Kidney glomerular epithelial cell (primary cell): ENCODE measurements at regions not wholly inside any gene's neighbourhood (a gene's known extent, or its start where the extent isn't known, plus 50 kb on each side); places are given as distances from the start of the nearest gene placed in this dataset.
A peak's percentile ranks its signal among the peaks of the same experiment; 100 is the strongest.

Source experiments
- DNase-seq: peaks from one replicate; lab custom pipeline; 2025; lab: John Stamatoyannopoulos, UW

- DNase-seq = no peak
These were observed 686.5 kb upstream of the AUTS2 start for GRCh38 chr7:68911754-68912153.

- no peak for DNase-seq
These were observed 684.3 kb upstream of the AUTS2 start for GRCh38 chr7:68914006-68914405.

GRCh38 chr7:68917041-68917651 is 681.1 kb upstream of the AUTS2 start:
- no peak for DNase-seq

GRCh38 chr7:68918621-68919020 is 679.7 kb upstream of the AUTS2 start:
- DNase-seq = no peak

GRCh38 chr7:68922850-68923249 is 675.4 kb upstream of the AUTS2 start:
- no peak for DNase-seq

GRCh38 chr7:68925241-68925640 is 673.0 kb upstream of the AUTS2 start:
- no peak for DNase-seq

GRCh38 chr7:68929781-68930261 is 668.5 kb upstream of the AUTS2 start:
- DNase-seq = no peak

- DNase-seq = no peak
These were observed 661.7 kb upstream of the AUTS2 start for GRCh38 chr7:68936471-68937035.

GRCh38 chr7:68938151-68938550 is 660.1 kb upstream of the AUTS2 start:
- DNase-seq = no peak

- DNase-seq = no peak
These were observed 654.5 kb upstream of the AUTS2 start for GRCh38 chr7:68943786-68944185.

- no peak for DNase-seq
These were observed 642.6 kb upstream of the AUTS2 start for GRCh38 chr7:68955656-68956055.

GRCh38 chr7:68958571-68958970 is 639.7 kb upstream of the AUTS2 start:
- DNase-seq = no peak

GRCh38 chr7:68963552-68963951 is 634.7 kb upstream of the AUTS2 start:
- peak; percentile 7 for DNase-seq

GRCh38 chr7:68964060-68964459 is 634.2 kb upstream of the AUTS2 start:
- no peak for DNase-seq

GRCh38 chr7:68965351-68965750 is 632.9 kb upstream of the AUTS2 start:
- no peak for DNase-seq

GRCh38 chr7:68967598-68967997 is 630.7 kb upstream of the AUTS2 start:
- DNase-seq = no peak

GRCh38 chr7:68969571-68969970 is 628.7 kb upstream of the AUTS2 start:
- no peak for DNase-seq

GRCh38 chr7:68971634-68972340 is 626.5 kb upstream of the AUTS2 start:
- DNase-seq = no peak

- DNase-seq = no peak
These were observed 620.8 kb upstream of the AUTS2 start for GRCh38 chr7:68977385-68978055.

GRCh38 chr7:68978710-68979109 is 619.6 kb upstream of the AUTS2 start:
- no peak for DNase-seq

GRCh38 chr7:68980011-68980410 is 618.3 kb upstream of the AUTS2 start:
- no peak for DNase-seq

GRCh38 chr7:68980432-68980831 is 617.8 kb upstream of the AUTS2 start:
- peak; percentile 51 for DNase-seq

- no peak for DNase-seq
These were observed 614.0 kb upstream of the AUTS2 start for GRCh38 chr7:68984306-68984705.
